Omental fat pad (tissue), 3 donors: ENCODE measurements at regions not wholly inside any gene's neighbourhood (a gene's known extent, or its start where the extent isn't known, plus 50 kb on each side); places are given as distances from the start of the nearest gene placed in this dataset.

ENCODE experiments used
- ATAC-seq: fragments of 150-250 bp; one replicate; pipeline ENCODE4 v1.9.1; 2016; ENCODE audit warnings: mild to moderate bottlenecking, moderate library complexity; ENCODE audit not compliant: low FRiP score
- DNase-seq: peaks from one replicate; pipeline ENCODE4 v3.0.0-alpha.2; 2019; ENCODE audit warnings: low spot score
- TF ChIP-seq, protein P1 (sequence below), 3 donors: fragments of 450-650 bp; IDR thresholded peaks; one replicate each; pipeline ENCODE4 v1.5.1; 2016 to 2017; ENCODE audit warnings: antibody characterized with exemption in 3 of 3, mild to moderate bottlenecking in 3 of 3, moderate library complexity in 2 of 3

DNA sequence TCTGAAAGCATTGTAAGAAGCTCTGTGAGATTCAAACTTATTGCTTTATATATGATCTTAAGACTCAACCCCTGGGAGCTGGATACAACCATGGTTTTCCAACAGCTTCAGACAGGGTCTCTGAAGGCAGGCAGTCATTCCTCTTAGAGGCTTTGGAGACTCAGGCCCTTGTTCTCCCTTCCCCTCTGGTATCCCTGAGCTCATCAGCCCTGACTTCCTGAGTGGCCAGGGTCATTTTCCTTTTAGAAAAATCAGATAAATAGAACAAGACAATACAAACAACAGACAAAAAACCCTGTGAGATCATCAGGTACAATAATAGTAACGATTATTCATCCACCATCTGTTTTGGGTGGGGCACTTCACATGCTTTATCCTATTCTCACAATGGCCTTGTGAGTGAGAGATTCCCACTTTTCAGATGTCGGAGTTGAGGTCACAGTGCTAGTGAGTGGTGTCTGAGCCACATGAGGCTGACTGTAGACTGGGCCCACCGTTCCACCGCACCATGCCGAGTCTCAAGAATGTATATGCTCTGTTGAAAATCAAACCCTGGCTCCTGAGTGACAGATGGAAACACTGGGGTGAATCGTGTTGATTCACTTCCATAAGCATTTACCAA, 144.2 kb downstream of the CXCL12 start:
- no peak for ATAC-seq
- no peak for DNase-seq
- TF ChIP-seq, protein P1, sequence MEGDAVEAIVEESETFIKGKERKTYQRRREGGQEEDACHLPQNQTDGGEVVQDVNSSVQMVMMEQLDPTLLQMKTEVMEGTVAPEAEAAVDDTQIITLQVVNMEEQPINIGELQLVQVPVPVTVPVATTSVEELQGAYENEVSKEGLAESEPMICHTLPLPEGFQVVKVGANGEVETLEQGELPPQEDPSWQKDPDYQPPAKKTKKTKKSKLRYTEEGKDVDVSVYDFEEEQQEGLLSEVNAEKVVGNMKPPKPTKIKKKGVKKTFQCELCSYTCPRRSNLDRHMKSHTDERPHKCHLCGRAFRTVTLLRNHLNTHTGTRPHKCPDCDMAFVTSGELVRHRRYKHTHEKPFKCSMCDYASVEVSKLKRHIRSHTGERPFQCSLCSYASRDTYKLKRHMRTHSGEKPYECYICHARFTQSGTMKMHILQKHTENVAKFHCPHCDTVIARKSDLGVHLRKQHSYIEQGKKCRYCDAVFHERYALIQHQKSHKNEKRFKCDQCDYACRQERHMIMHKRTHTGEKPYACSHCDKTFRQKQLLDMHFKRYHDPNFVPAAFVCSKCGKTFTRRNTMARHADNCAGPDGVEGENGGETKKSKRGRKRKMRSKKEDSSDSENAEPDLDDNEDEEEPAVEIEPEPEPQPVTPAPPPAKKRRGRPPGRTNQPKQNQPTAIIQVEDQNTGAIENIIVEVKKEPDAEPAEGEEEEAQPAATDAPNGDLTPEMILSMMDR (IDR thresholded peaks at IDR 0.05) = no peak

DNA sequence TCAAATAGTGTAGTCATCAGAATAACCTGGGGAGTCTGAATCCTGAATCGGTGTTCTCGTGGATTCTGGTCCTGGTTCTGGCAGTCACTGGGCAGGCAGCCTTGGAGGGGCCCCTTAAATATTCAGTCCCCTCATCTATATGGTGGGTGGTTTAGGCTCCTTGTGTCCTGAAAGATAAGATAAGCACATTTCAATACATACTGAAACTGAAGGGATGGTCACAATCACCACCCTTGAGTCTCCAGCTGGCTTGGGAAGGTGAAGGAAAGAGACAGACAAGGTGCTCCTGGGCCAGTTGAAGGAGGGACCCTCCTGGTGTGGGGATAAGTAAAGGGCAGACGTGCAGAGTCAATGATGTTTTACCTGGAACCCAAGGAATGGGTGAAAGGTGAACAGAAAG, 146.7 kb downstream of the CXCL12 start:
- TF ChIP-seq, protein P1 (IDR thresholded peaks at IDR 0.05) = no peak
- DNase-seq = no peak
- ATAC-seq = no peak

DNA sequence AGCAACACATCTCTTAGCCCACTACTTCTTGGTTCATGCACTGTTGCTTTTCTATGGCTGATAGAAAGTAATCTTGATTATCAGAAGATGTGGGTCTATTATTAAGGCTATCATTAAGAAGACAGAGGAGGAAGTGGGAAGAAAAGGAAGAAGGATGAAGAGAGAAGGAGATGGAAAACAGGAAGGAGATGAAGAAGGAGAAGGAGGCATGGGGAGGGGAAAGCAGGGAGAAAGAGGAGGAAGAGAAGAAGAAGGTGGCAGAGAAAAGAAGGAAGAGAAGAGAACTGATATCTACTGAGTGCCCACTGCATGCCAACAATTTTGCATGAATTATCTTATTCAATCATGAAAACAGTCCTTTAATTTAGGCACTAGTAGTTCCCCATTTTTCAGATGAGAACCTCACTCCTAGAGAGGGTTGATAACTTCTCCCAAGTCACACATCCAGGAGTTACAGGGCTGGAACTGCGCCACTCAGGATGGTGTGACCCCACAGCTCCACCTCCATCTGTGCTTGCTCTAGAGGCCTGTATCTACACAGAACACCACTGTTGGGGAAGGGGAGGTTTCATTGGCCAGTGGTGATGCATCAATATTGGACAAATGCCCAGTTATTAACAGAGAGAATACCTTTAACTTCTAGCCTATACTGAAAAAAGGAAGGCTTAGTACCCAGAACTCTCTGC, 147.4 kb downstream of the CXCL12 start:
- ATAC-seq (no peak), DNase-seq (no peak)
- TF ChIP-seq, protein P1 (IDR thresholded peaks at IDR 0.05) = no peak

DNA sequence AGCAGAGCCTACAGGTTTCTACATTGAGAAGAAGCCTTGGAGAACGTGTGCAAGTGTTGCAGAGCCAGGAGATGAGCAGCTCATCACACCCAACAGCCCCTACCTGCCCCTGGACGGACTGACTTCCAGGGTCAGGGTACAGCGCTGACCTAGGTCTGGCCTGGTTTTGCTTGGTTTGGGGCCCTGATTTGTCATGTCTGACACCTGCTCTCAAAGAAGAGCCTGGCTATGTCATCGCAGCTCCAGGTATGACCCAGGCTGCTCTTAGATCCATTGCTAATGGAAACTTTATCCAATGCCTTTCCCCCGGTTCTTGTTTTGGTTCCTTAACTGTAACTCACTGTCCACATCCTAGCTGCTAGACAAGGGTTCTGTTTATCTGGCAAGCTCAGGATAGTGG, 149.5 kb downstream of the CXCL12 start:
- DNase-seq (no peak), ATAC-seq (no peak)
- TF ChIP-seq, protein P1 (IDR thresholded peaks at IDR 0.05) = no peak

DNA sequence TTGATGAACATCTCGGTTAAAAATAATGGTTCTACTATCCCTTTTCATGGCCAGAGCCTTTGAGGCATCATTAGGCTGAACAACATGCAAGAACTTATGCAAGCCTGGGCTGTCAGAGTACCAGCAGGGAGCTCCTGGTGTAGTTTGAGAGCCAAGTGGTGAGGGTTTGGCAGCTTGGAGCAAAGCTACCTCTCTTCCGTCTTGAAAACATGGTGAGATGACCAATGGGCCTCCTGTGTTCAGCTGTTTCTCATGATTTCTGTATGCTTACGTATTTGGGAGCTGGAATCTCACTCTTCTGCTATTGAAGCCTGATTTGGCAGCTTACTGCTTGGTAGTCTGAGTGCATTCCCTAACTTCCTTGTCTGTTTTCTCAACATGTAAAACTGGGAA, 150.4 kb downstream of the CXCL12 start:
- ATAC-seq = no peak
- TF ChIP-seq, protein P1 (IDR thresholded peaks at IDR 0.05) = no peak
- DNase-seq = no peak

DNA sequence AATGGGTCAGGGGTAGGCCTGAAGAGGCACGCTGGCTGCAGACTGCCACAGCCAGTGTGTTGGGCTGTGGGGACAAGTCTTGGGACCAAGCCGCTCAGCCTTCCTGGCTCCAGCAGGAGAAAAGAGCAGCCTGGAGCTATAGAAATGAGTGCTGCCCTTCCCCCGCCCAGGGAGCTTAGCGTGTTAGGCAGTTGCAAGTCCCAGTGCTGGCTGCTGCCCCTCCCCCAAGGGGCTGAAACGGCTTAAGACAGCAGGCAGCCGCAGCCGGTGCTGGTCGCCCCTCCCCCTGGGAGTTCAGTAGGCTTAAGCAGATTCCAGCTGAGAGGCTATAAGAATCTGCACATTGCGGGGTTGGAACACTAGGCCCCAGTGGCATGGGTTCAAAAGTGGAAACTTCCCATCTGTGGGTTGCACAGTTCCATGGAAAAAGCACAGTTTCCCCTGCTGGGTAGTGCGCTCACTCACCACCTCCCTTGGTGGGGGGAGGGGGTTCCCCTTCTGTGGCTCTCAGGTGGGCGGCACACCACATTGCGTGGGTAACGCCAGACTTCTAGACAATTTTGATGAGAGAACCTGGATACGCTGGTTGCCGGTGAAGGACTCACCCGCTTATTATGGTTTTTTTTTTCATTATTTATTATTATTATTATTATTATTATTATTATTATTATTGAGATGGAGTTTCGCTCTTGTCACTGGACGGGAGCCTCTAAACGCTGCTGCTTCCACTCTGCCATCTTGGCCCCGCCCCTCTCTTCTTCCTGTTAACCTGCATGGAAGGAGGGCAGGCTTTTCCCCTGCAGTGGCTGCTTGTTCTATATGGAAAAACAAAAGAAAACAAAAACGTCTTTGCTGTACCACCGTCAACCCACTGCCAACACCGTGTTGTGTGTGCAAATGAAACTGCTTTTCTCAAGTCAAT, 151.1 kb downstream of the CXCL12 start:
- DNase-seq = no peak
- no peak for ATAC-seq

More for the DNA sequence above, 151.1 kb downstream of the CXCL12 start:
- TF ChIP-seq, protein P1 (IDR thresholded peaks at IDR 0.05) = no peak
